H1 (cell line): ENCODE measurements at regions not wholly inside any gene's neighbourhood (a gene's known extent, or its start where the extent isn't known, plus 50 kb on each side); places are given as distances from the start of the nearest gene placed in this dataset.

Experiments
- CHD2 ChIP-seq: IDR thresholded peaks from 2 replicates; pipeline ENCODE4 v1.6.1; 2012; ENCODE audit warnings: low read length, improper control_type of control experiment
- CREB1 ChIP-seq: IDR thresholded peaks from 2 replicates; pipeline ENCODE4 v1.6.1; 2012; ENCODE audit warnings: inconsistent platforms
- EP300 ChIP-seq, 2 experiments: IDR thresholded peaks; 1 replicate in 1 of 2; 2 replicates in 1 of 2; pipeline ENCODE4 v1.6.1; 2011 to 2012; ENCODE audit warnings: low read depth in 2 of 2, low read length in 2 of 2, mild to moderate bottlenecking in 2 of 2, borderline replicate concordance in 1 of 2, inconsistent platforms in 1 of 2, moderate library complexity in 1 of 2
- NRF1 ChIP-seq: IDR thresholded peaks from 2 replicates; pipeline ENCODE4 v1.6.1; 2011; ENCODE audit warnings: mild to moderate bottlenecking, low read depth, low read length, improper control_type of control experiment
- POLR2A ChIP-seq, 2 experiments: IDR thresholded peaks; 1 replicate in 1 of 2; 2 replicates in 1 of 2; pipeline ENCODE4 v1.6.1; 2011; ENCODE audit warnings: low read depth in 2 of 2, low read length in 2 of 2, mild to moderate bottlenecking in 2 of 2; ENCODE audit errors: control extremely low read depth in 1 of 2
- TF ChIP-seq, protein P1 (sequence below), 3 experiments: IDR thresholded peaks; 1 replicate in 2 of 3; 2 replicates in 1 of 3; pipeline versions ENCODE4 v1.5.1 to v1.6.1; 2011; ENCODE audit warnings: low read length in 3 of 3, mild to moderate bottlenecking in 3 of 3, inconsistent platforms in 2 of 3, low read depth in 1 of 3, moderate library complexity in 1 of 3; ENCODE audit not compliant: insufficient read depth in 1 of 3; ENCODE audit errors: control extremely low read depth in 1 of 3

DNA sequence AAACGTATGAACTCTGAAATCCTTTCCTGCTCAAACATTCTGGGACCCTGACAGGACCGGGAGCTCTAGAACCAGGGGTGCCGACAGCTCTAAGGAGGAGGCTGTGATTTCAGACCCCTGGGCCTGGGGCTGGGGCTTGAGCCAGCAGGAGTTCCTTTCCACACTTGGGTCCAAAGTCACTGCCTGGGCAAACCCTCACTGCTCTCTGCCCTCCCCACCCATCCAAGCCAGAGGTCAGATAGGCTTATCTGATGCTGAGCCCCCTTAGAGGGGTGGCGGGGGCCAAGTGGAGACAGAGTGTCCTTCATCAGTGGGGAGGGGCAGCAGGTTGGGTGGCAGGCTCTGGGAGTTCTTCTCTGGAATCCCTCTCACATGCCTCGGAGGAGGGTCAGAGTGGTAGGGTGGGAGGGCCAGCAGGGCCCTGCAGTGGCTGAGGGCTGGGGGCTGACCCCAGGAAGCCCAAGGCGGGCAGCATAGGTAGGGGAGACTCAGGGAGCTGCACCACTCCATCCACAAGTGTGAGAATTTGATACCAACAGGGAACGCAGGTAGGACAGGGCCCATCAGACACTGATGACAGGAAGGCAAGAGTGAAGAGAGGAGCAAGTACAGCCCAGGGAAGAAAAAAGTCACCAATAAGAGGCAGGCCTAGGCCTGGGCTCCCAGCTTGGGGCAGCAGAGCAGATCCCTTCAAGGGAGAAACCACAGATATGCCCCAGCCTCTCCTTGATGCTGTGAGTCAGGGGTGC is 121.0 kb downstream of the MRPL14 start:
- TF ChIP-seq CHD2 (no peak), CREB1 (no peak), EP300 (IDR thresholded peaks at IDR 0.05; ENCODE audit: borderline replicate concordance in 1 of 2, low read depth in 2 of 2, low read length in 2 of 2) (no peak), POLR2A (IDR thresholded peaks at IDR 0.05; ENCODE audit: control extremely low read depth in 1 of 2, low read depth in 2 of 2, low read length in 2 of 2) (no peak), NRF1 (no peak)
- TF ChIP-seq, protein P1, sequence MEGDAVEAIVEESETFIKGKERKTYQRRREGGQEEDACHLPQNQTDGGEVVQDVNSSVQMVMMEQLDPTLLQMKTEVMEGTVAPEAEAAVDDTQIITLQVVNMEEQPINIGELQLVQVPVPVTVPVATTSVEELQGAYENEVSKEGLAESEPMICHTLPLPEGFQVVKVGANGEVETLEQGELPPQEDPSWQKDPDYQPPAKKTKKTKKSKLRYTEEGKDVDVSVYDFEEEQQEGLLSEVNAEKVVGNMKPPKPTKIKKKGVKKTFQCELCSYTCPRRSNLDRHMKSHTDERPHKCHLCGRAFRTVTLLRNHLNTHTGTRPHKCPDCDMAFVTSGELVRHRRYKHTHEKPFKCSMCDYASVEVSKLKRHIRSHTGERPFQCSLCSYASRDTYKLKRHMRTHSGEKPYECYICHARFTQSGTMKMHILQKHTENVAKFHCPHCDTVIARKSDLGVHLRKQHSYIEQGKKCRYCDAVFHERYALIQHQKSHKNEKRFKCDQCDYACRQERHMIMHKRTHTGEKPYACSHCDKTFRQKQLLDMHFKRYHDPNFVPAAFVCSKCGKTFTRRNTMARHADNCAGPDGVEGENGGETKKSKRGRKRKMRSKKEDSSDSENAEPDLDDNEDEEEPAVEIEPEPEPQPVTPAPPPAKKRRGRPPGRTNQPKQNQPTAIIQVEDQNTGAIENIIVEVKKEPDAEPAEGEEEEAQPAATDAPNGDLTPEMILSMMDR (IDR thresholded peaks at IDR 0.05; ENCODE audit: control extremely low read depth in 1 of 3, insufficient read depth in 1 of 3, low read depth in 1 of 3, low read length in 3 of 3), result no peak
